ENCODE measurements at regions not wholly inside any gene's neighbourhood (a gene's known extent, or its start where the extent isn't known, plus 50 kb on each side); places are given as distances from the start of the nearest gene placed in this dataset.

GRCh38 chr4:178174756-178175155 is 732.5 kb upstream of the AGA start:
- TF ChIP-seq POLR2AphosphoS5 (IDR thresholded peaks at IDR 0.05): no peak
- TF ChIP-seq POLR2A (IDR thresholded peaks at IDR 0.05): no peak
- no peak for TF ChIP-seq CTCF (IDR thresholded peaks at IDR 0.05 in 8 of 11, conservative IDR thresholded peaks at IDR 0.05 in 3 of 11)
